ENCODE measurements at regions not wholly inside any gene's neighbourhood (a gene's known extent, or its start where the extent isn't known, plus 50 kb on each side); places are given as distances from the start of the nearest gene placed in this dataset.
A peak's percentile ranks its signal among the peaks of the same experiment; 100 is the strongest.
"Not testable (repeated sequence)": the region's sequence is repeated elsewhere in the genome, so short reads cannot be mapped to it uniquely, and the experiment has no call there.

DNA sequence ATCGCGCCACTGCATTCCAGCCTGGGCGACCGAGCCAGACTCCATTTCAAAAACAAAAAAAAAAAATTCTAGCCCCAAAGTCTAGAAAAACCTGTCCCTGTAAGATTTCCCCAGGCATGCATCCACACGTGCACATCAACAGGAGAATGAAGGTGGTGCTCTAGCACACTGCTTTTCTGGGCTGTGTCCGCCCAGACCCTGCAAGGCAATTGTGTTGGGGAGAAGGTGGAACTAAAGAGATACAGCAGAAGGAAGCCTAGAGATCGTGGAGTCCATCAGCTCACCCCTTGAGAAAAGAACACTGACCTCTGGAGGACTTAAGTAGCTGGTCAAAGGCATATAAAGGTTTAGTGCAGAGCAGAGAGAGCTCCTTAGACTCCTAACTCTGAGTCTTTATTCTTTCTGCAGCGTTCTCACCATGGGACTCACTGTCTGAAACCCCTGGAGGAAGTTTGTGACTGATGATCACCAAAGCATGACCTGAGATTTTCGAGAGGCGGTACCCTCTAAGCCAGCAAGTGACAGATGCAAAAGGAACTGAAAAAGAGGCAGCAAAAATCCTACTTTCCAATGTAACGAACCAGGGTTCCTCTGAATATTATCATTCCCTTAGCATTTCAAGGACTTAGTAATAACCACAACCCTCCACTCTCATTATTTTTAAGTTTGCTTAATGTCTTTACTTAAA, 179.8 kb downstream of the MEX3B start:
- no peak for DNase-seq

DNA sequence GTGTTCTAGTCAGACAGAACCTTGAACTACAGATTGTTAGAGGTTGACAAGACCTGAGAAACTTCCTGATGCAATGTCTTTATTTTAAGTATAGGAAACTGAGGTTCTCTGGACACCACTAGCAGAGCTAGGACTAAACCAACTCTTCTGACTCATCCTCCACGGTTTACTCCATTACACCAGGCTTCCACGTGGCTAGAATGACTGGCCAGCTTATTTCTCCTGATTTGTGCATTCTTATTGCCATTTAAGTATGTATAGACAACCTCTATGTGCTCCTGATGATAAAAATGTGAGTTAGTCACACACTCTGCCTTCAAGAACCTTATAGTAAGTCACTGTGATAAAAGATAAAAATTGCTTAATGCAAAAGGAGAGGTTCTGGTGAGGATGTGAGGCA, 182.7 kb downstream of the MEX3B start:
- DNase-seq, result no peak

DNA sequence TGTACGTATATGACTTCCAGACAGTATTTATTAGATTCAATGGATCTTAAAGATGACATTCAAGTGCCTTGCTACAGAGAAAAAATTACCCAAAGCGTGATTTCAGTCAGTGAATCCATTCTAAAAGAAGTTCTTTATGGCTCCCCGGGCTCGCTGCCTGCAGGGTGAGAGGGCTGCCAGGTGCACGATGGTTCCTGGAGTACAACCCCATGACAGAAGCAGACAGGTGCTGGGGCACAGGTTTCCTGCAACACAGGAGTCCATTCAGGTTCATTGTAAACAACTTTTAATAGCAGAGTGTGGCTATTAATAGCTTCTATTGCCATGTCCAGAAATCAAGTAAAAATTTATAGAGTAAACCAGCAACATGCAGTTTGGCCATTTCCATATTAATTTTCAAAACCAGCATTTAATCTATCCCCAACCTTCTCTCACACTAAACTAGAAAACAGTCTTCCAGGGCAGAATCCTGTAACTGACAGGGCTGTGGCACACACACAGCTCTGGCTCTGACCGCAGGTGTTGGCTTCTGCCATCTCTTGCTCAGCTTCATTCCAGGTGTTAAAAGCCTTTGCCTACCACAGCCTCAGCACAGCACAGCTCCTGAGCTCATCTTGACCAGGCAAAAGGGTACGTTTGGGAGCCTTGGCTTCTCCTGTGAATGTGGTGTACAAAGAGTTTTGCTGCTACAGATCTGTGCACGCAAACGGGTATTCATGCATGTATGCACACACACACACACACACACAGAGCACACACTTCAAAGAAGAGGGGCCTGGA, 185.9 kb downstream of the MEX3B start:
- DNase-seq, result no peak

GRCh38 chr15:81858586-81858985, 187.2 kb downstream of the MEX3B start:
- no peak for DNase-seq

- DNase-seq, result no peak
Measured at GRCh38 chr15:81858136-81858535, 187.7 kb downstream of the MEX3B start.

- no peak for DNase-seq
Measured at GRCh38 chr15:81856634-81857026, 189.2 kb downstream of the MEX3B start.

GRCh38 chr15:81856001-81856633, 189.7 kb downstream of the MEX3B start:
- DNase-seq, result peak; percentile 94

DNA sequence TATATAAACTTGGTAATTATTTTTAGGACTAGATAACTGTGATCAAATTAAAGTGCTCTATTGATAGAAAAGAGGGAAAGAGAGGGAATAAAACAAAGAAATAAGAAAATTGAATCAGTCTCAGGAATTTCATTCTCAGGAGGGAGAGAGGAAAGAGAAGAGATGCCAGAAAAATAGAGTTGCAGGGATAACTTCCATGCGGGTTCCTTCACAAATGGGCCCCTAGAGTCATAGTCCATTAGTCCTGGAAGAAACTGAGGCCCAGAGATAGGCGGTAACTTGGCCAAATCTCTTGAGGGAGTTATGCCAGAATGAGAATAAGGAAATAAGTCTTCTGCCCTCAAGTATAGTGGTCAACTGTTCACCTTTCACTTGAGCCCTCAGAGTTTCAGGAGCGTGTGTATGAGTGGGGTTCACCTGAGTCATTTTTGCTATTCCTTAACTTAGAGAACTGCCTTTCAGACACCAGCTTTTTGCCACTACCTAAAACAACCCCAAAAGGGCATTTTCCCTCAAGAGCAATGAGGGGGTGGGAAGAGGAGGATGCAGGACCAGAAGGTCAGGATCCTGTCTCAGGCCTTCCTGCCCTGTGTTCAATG, 192.6 kb downstream of the MEX3B start:
- no peak for DNase-seq

DNA sequence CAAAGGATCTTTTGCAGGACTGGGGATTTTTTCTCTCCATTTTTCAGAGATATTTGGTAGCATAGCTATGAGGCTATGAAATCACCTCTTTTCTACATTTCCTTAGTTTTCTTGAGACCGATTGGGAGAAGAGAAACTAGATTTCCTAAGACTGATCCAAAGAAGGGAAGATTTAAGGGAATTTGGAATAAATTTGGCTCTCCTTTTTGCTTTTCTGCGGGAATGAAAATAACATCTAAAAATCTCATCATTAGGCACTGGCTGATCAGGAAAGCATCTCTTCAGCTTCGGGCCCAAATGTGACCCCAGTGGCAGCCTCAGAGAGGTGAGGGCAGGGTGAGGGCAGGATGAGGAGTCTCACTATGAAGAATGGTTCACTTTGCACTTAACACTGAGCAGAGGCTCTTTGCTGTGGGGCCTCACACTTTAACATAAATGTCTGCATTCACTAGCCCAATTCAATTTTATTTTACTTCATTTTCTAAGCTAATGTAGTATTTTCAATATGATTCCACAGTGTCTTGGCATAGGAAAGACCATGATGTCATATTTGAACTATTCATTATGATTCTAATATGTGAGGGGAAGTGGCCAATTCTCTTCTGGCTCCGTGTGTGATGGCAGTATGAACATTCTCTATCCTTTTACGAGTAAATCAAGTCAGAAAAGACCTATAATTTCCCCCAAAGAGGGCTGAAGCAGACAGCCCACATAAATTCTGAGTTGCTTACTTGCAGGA, 193.2 kb downstream of the MEX3B start:
- DNase-seq, result peak; percentile 89

GRCh38 chr15:81851757-81852156, 194.1 kb downstream of the MEX3B start:
- DNase-seq, result no peak

GRCh38 chr15:81851325-81851724, 194.5 kb downstream of the MEX3B start:
- peak; percentile 59 for DNase-seq

GRCh38 chr15:81849289-81849688, 196.5 kb downstream of the MEX3B start:
- no peak for DNase-seq

DNA sequence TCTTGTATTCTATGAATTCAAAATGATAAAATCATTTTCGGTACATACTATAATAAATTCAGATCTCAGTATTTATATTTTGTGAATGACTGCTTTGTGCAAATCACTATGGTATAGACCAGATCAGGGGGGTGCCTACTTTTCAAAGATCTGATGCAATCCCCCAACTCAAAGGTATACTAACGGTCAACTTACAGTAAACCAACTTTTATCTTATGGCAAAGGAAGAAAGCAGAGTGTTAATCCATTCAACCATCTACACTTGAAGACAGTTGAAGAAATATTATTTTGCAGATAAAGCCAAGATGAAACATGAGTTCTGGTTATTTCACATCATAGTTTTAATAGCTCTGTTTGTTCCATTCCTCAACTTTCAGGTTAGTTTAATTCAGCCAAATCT, 197.1 kb downstream of the MEX3B start:
- no peak for DNase-seq

DNA sequence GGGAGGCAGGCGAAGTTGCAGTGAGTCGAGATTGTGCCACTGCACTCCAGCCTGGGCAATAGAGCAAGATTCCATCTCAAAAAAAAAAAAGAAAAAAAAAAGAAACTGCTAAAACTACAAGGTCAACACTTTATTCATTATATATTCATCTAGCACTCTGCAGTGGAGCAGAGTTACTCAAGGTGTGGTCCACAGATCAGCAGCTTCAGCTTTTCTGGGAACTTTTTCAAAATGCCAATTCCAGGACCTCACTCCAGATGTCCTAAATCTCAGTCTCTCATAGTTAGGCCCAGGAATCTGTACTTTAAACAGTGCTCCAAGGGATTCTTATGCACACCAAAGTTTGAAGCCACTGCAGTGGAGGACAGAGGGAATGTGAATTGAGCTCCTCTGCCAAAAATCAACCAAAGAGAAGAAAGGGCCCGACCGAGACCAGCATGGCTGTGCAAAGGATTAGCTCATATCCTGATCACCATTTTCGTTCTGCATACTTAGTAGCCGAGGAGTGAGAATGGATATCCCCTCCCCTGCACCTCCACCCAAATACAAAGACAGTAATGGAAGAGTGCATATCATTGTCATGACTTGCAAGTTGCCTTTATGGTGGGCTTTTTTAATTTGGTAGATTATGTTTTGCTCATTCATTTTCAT, 201.9 kb downstream of the MEX3B start:
- no peak for DNase-seq

- no peak for DNase-seq
Measured at GRCh38 chr15:81843226-81843625, 202.6 kb downstream of the MEX3B start.

DNA sequence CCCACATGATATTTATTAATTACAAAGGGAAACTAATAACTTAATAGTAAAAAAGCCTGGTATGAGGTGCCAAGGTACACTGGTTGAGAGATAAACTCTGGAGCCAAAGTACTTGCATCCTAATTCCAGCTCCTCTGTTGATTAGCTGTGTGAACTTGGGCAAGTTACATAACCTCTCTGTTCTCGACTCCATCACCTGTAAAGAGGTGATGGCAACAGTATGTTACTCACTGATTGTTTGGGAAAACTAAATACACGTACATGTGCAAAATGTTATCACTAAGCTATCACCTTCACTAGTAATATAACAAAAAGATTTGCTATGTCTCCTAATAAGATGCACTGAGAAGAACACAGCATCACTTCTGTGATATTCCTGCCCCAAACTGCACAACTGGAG, 206.4 kb downstream of the MEX3B start:
- DNase-seq, result no peak

DNA sequence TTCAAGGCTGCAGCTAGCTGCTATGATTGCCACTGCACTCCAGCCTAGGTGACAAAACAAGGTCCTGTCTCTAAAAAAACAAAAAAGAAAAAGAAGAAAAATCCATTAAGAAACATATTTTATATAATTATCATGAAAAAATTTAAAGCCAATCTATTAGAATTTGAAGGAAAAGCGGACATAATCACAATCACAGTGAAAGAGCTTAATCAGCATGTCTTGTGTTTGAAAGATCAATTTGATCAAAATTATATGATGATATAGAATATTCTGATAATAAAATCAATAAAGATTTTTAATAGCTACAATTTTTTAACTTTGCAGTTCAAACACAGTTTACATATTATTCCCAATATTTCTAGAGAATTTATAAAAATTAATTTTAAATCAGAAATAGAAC, 210.1 kb downstream of the MEX3B start:
- DNase-seq, result no peak

DNA sequence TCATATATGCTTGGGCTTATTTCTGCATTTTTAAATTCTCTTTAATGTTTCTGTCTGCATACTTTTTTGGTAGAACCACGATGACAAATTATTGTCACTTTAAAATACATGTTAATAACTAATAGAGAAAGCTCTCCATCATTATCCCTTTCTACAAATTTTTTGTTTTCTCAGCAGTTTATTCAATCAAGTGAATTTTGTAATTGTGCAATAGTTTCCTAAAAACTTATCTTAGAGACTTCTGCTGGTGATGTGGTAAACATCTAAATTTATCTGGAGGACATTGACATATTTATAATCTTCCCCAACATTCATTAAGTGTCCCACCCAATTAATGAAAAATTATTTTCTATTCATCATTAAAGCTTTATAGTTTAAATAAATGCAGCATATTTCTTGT, 215.3 kb downstream of the MEX3B start:
- DNase-seq, result no peak

- no peak for DNase-seq
Measured at GRCh38 chr15:81829918-81830317, 215.9 kb downstream of the MEX3B start.

- DNase-seq, result no peak
Measured at GRCh38 chr15:81828135-81828534, 217.7 kb downstream of the MEX3B start.

DNA sequence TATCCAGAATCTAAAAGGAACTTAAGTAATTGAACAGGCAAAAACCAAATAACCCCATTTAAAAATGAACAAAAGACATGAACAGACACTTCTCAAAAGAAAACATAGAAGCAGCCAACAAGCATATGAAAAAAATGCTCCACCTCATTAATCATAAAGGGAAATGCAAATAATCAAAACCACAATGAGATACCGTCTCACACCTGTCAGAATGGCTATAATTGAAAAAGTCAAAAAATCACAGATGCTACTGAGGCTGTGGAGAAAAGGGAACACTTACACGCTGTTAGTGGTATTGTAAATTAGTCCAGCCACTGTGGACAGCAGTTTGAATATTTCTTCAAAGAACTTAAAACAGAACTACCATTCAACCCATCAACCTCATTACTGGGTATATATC, 220.7 kb downstream of the MEX3B start:
- no peak for DNase-seq

GRCh38 chr15:81822587-81822986, 223.2 kb downstream of the MEX3B start:
- DNase-seq, result not testable (repeated sequence)

Measured in skin of body (tissue), 1 donor.